ENCODE measurements at regions not wholly inside any gene's neighbourhood (a gene's known extent, or its start where the extent isn't known, plus 50 kb on each side); places are given as distances from the start of the nearest gene placed in this dataset.
"Not testable (repeated sequence)": the region's sequence is repeated elsewhere in the genome, so short reads cannot be mapped to it uniquely, and the experiment has no call there.

DNA sequence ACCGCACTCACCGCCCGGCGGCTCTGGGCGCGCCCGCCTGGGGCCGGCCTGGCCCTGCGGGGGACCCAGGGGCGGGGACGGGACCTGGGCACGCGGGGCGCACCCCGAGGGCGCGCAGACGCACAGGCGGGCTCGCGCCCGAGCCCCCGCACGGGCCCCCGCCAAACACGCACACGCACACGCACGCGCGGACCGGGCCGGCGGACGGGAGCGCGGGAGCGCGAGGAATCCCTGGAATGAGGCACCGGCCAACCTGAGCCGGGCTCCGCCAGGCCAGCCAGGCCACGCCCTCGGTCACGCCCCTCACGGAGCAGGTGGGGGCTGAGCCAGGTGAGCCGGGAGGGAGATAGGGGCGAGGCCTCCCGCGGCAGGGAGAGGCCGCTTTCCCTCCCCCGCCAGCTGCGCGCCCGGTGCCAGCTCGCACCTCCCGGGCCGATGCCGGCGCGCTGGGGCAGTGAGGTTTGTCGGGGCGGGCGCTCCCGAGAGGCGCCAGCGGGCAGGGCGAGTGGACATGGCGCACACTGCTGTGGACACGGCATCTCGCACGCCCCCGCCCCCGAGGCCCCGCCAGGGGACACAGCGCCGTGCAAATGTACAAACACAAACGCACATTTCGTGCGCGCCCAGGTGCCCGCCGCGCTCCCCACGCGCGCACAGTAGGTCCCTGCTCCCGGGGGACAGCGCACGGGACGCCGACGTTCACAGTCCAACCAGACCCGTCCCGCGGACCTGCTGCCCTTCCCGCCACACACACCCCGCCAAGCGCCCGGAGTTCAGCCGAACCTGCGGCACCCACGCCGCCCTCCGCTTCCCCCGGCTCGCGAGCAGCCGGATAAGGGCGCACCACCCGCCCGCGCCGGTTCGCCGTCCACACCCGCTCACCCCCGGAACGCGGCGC is 75.9 kb upstream of the VGLL4 start:
- Mint-ChIP-seq H3K4me3 (peak overlapping the region; percentile 61), H3K27me3 (ENCODE audit: low read depth) (peaks cover 25% of the 10 kb centered on the region), H3K4me1 (ENCODE audit: low read depth) (peaks cover 26% of the 10 kb centered on the region), H3K9me3 (no peaks in the 10 kb centered on the region), H3K27ac (no peak overlapping the region), H3K36me3 (ENCODE audit: low read depth) (no peaks in the 10 kb centered on the region)
- DNase-seq (ENCODE audit: low spot score) = peak; percentile 47

DNA sequence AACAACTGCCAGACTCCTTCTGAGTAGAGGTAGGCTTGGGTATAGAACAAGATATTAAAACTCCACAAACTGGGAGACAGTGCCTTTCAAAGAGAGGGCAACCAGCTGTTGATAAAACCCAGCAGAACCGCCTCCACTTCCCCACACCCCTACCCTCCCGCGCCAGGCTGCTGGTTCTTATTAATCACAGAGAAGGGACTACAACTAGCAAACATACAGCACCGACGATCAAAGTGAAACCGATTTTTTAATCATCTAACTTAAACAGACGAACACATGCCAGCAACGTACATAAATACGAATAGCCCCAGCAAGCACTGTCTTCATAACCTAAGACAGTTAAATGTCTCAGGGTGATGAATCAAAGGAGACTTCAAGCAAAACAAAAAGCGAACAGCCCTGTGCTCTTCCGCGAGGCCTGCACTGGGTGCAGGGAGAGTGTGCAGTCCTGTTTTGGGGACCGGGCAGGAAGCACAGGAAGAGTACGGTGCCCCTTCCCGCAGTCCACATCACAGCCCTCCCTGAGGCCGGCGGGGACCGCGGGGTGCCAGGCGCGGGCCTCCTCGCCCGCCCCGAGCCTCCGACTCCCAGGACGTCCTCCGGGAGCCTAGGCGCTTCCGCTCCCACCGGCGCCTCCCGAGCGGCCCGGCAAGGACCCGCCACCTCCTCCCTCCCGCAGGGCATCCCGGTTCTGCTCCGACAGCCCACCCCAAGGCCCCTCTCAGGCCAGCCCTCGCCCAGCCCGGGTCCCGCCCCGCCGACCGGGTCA is 75.1 kb upstream of the VGLL4 start:
- DNase-seq (ENCODE audit: low spot score) = peak; percentile 26
- no peaks in the 10 kb centered on the region for H3K9me3 Mint-ChIP-seq
- no peaks in the 10 kb centered on the region for H3K36me3 Mint-ChIP-seq (ENCODE audit: low read depth)
- peaks cover 24% of the 10 kb centered on the region for H3K4me1 Mint-ChIP-seq (ENCODE audit: low read depth)
- H3K27me3 Mint-ChIP-seq (ENCODE audit: low read depth) = peaks cover 24% of the 10 kb centered on the region
- peak overlapping the region; percentile 92 for H3K4me3 Mint-ChIP-seq
- peak overlapping the region; percentile 89 for H3K27ac Mint-ChIP-seq

DNA sequence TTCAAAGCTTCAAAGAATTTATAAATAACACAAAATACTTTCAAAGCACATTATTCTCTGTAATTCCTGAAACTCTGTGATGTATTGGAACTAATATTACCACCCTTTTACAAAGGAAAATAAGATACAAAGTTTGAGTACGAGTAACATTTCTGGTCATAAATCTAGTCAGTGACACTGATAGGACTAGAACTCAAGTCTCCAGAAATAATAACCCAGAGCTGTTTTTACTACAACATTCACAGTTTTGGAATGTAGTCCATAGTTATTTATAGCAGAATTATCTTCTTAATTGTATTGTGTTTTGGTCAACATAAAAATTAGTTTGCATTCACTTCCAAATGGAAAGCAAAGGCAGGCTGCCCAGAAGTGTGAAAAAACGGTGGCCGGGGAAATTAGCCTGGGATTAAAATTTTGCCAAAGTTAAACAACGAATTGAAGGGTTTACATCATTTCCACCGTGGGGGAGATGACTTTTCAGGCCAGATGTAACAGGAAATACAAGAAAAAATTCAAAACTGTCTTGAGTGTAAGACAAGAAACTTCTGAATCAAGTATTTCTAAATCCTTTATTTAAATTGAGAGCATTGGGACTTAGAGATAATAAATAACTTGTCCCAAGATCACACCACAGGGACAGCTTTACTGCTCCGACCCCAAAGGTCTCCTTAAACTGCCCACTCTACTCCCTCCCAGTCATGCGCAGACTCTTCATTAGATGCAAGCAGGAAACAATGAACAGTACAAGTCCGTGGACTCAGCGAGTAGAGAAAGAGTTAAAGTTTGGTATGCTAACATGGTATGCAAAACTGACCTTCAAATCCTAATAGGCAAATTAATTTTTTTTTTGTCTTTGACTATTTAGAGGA is 74.3 kb upstream of the VGLL4 start:
- Mint-ChIP-seq H3K27ac (peak overlapping the region; percentile 89), H3K9me3 (no peaks in the 10 kb centered on the region), H3K27me3 (ENCODE audit: low read depth) (peaks cover 21% of the 10 kb centered on the region), H3K4me3 (peak overlapping the region; percentile 92), H3K4me1 (ENCODE audit: low read depth) (peaks cover 24% of the 10 kb centered on the region), H3K36me3 (ENCODE audit: low read depth) (no peaks in the 10 kb centered on the region)
- no peak for DNase-seq (ENCODE audit: low spot score)

DNA sequence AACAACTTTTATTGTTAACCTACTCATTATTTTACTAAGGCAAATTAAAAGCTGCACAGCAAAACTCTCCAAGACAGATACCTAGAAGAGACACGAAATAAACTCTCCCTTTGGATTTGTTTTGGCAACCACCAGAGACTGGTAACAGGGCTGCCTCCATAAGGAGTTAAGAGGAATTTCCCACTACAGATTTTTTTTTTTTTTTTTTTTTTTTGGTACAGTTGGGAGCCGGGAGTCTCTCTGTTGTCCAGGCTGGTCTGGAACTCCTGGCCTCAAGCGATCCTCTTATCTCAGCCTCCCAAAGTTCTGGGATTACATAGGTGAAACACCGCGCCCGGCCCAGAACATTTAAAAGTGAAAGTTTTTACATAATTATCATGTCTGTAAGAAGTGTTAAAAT is 73.6 kb upstream of the VGLL4 start:
- Mint-ChIP-seq H3K36me3 (ENCODE audit: low read depth) (no peaks in the 10 kb centered on the region), H3K27ac (no peak overlapping the region), H3K27me3 (ENCODE audit: low read depth) (peaks cover 21% of the 10 kb centered on the region), H3K4me3 (no peak overlapping the region), H3K4me1 (ENCODE audit: low read depth) (peaks cover 24% of the 10 kb centered on the region), H3K9me3 (no peaks in the 10 kb centered on the region)
- no peak for DNase-seq (ENCODE audit: low spot score)

DNA sequence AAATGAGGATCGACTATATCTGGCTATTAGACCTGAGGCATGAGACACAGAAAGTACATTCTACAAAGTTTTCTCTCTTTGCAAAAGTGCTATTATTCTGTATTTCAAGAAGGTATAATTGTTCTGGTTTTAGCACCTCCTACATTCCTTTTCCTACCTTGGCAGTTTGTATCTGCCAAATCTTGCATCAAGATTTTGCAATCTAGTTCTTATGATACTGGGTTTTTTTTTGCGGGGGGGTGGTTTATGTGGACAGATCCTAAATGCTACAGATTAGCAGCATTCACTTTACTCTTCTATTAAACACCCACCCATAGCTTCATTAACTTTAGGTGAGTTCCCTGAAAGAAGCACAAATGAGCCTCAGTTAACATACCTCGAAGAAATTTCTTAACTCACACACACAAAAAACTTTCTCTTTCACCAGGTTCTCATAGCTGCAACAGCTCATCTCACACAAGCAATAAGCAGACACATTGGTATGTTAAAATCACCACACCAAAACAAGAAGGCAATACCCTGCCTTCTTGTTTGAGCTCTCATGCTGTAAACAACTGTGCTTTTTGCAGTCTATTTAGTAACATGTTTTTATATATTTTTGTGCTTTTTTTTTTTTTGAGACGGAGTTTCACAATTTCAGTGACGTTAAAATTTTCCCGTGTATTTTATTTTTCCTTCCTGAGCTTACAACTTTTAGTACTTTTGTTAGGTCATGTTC is 73.0 kb upstream of the VGLL4 start:
- no peak for DNase-seq (ENCODE audit: low spot score)
- peaks cover 3% of the 10 kb centered on the region for H3K9me3 Mint-ChIP-seq
- no peak overlapping the region for H3K27ac Mint-ChIP-seq
- no peak overlapping the region for H3K4me3 Mint-ChIP-seq
- H3K4me1 Mint-ChIP-seq (ENCODE audit: low read depth) = peaks cover 25% of the 10 kb centered on the region
- no peaks in the 10 kb centered on the region for H3K36me3 Mint-ChIP-seq (ENCODE audit: low read depth)
- H3K27me3 Mint-ChIP-seq (ENCODE audit: low read depth) = peaks cover 15% of the 10 kb centered on the region

DNA sequence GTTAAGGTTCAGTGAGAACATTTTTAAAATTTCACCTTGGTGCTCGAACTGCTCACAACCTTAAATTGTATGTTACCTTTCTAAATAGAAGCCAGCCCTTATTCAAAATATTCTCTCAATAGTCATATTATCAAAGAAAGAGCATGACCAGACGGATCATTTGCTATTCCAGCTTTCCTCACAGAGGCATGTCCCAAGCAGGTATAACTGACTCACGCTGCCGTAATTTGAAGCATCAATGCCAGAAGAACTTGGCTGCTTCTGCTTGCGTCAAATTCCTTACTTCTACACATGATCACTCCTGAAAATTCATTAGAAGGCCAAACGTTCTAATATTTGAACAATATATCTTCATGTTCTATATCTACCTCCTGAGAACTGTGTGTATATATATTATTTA is 69.5 kb upstream of the VGLL4 start:
- Mint-ChIP-seq H3K4me1 (ENCODE audit: low read depth) (peaks cover 9% of the 10 kb centered on the region), H3K27me3 (ENCODE audit: low read depth) (peaks cover 2% of the 10 kb centered on the region), H3K9me3 (peaks cover 12% of the 10 kb centered on the region), H3K27ac (no peak overlapping the region), H3K4me3 (no peak overlapping the region), H3K36me3 (ENCODE audit: low read depth) (no peaks in the 10 kb centered on the region)
- DNase-seq (ENCODE audit: low spot score) = no peak

DNA sequence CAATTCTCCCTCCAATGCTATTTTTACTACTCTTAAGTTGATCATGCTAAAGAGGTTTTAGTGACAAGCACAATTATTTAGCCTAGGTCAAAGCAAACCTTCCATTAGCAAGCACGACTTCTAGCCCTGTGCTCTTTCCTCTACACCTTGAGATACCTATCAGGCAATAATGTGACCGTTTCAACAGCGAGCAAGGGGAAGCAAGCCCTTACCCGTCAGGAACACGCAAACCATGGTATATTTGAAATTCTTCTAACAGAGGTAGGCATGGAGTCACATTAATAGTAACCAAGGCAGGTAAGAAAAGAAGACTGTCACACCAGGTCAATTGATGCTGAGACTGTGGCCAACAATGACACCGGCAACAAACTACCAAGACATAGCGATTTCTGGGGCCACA is 68.9 kb upstream of the VGLL4 start:
- DNase-seq (ENCODE audit: low spot score) = no peak
- Mint-ChIP-seq H3K27ac (no peak overlapping the region), H3K4me1 (ENCODE audit: low read depth) (peaks cover 6% of the 10 kb centered on the region), H3K9me3 (peaks cover 12% of the 10 kb centered on the region), H3K4me3 (no peak overlapping the region), H3K27me3 (ENCODE audit: low read depth) (no peaks in the 10 kb centered on the region), H3K36me3 (ENCODE audit: low read depth) (no peaks in the 10 kb centered on the region)

DNA sequence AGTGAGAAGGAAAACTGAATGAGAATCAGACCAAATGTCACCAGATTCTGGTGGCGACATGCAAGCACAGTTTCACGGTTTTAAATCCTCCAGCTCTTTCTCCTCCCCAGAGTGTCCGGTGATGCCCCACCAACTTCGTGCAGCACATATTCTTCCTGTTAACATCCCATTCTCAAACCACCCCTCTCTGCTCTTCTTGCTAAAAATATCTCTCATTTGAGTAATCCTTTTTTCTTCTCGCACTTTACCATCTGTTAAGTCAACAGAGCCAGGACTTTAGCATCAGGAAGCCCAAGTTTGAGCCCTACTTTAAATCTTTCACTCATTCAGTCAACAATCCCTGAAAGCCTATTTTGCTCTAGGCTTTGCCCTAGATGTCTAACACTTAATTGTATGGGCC is 68.2 kb upstream of the VGLL4 start:
- peaks cover 6% of the 10 kb centered on the region for H3K4me1 Mint-ChIP-seq (ENCODE audit: low read depth)
- H3K27me3 Mint-ChIP-seq (ENCODE audit: low read depth) = no peaks in the 10 kb centered on the region
- no peak overlapping the region for H3K27ac Mint-ChIP-seq
- DNase-seq (ENCODE audit: low spot score) = no peak
- H3K36me3 Mint-ChIP-seq (ENCODE audit: low read depth) = no peaks in the 10 kb centered on the region
- no peak overlapping the region for H3K4me3 Mint-ChIP-seq
- peaks cover 12% of the 10 kb centered on the region for H3K9me3 Mint-ChIP-seq

DNA sequence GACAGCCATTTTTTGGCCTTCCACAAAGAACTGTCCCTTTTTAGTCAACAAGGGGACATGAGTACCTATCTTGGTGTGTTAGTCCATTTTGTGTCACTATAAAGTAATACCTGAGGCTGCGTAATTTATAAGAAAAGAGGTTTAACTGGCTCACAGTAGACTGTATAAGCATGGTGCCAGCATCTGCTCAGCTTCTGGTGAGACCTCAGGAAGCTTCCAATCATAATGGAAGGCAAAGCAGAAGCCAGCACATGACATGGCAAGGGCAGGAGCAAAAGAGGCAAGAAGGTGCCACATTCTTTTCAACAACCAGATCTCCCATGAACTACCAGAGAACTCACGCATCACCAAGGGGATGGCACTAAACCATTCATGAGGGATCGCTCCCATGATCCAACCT is 66.1 kb upstream of the VGLL4 start:
- DNase-seq (ENCODE audit: low spot score) = no peak
- Mint-ChIP-seq H3K27ac (no peak overlapping the region), H3K4me1 (ENCODE audit: low read depth) (peaks cover 2% of the 10 kb centered on the region), H3K36me3 (ENCODE audit: low read depth) (no peaks in the 10 kb centered on the region), H3K27me3 (ENCODE audit: low read depth) (no peaks in the 10 kb centered on the region), H3K4me3 (no peak overlapping the region), H3K9me3 (peaks cover 12% of the 10 kb centered on the region)

DNA sequence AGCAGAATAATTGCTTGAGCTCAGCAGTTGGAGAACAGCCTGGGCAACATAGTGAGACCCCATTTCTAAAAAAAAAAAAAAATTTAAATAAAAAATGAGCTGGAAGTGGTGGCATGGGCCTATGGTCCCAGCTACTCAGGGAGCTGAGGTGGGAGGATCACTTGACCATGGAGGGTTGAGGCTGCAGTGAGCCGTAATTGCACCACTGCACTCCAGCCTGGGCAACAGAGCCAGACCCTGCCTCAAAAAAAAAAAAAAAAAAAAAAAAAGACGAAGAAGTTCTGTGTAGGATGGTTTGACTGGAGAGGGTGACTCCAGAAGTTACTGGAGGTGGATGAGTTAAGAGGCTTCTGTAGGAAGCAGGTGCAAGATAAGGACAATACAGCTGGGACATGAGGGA is 63.4 kb upstream of the VGLL4 start:
- not testable (repeated sequence) for H3K27ac Mint-ChIP-seq; H3K4me3 Mint-ChIP-seq; H3K4me1 Mint-ChIP-seq (ENCODE audit: low read depth); DNase-seq (ENCODE audit: low spot score); H3K27me3 Mint-ChIP-seq (ENCODE audit: low read depth); H3K36me3 Mint-ChIP-seq (ENCODE audit: low read depth)
- H3K9me3 Mint-ChIP-seq = peaks cover 12% of the 10 kb centered on the region

DNA sequence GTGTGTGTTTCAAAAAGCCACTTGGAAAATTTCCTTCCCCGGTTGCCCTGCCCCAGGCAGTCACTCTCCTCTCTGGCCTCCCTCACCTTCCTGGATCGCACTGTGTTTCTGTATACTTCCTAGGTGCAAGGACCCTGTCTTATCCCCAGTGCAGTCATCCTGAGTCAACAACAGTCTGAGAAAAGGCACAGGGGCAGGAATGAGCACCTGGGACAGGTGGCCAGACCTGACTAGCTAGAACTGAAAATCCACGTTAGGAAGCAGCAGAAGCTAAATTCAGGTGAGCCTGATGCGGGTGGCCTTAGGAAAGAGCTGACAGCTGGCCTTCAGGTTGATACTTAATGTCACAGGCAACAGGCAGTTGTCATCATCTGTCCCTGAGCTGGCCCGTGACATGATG is 62.9 kb upstream of the VGLL4 start:
- Mint-ChIP-seq H3K4me3 (no peak overlapping the region), H3K27ac (no peak overlapping the region), H3K36me3 (ENCODE audit: low read depth) (no peaks in the 10 kb centered on the region), H3K4me1 (ENCODE audit: low read depth) (no peaks in the 10 kb centered on the region), H3K27me3 (ENCODE audit: low read depth) (no peaks in the 10 kb centered on the region), H3K9me3 (peaks cover 8% of the 10 kb centered on the region)
- DNase-seq (ENCODE audit: low spot score) = no peak

DNA sequence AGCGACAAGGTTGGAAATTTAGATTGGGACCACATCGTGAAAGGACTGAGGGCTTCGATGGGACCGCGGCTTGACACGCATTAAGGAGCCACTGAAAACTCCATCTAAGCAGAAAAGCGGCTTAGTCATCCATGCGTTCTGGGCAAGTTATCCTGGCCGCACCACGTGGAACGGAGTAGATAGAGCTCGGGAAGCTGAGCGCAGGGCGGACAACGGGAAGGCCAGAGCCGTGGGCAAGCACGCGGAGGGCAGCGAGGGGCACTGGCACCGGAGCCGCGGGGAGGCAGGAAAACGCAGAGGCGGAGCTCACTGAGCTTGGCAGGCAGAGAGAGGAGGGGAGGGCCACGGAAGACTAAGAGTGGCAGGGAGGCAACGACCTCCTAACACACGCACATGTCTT is 61.3 kb upstream of the VGLL4 start:
- Mint-ChIP-seq H3K4me3 (no peak overlapping the region), H3K4me1 (ENCODE audit: low read depth) (no peaks in the 10 kb centered on the region), H3K9me3 (peaks cover 4% of the 10 kb centered on the region), H3K27me3 (ENCODE audit: low read depth) (no peaks in the 10 kb centered on the region), H3K36me3 (ENCODE audit: low read depth) (no peaks in the 10 kb centered on the region), H3K27ac (no peak overlapping the region)
- DNase-seq (ENCODE audit: low spot score) = no peak

DNA sequence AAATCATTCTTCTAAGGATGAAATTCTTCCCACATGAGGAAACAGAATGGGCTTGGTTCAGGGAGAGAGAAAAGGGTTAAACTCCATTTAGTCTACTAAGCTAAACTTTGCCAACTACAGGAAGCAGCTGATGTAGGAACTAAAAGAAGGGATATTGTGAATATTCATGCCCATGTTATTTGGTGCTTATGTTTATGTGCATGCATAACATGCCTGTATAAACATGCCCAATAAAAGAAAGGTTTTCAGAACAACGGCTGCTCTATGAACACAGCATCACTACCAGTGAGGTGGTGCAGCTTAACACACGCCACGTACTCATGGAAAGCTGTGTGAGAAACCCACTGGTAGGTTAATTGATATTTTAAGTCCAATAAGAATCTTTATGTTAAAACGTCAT is 59.4 kb upstream of the VGLL4 start:
- Mint-ChIP-seq H3K36me3 (ENCODE audit: low read depth) (no peaks in the 10 kb centered on the region), H3K9me3 (no peaks in the 10 kb centered on the region), H3K4me1 (ENCODE audit: low read depth) (no peaks in the 10 kb centered on the region), H3K27me3 (ENCODE audit: low read depth) (no peaks in the 10 kb centered on the region), H3K4me3 (no peak overlapping the region), H3K27ac (no peak overlapping the region)
- DNase-seq (ENCODE audit: low spot score) = no peak
